Heart left ventricle (tissue), 13 donors: ENCODE measurements at regions not wholly inside any gene's neighbourhood (a gene's known extent, or its start where the extent isn't known, plus 50 kb on each side); places are given as distances from the start of the nearest gene placed in this dataset.

Source experiments
- POLR2A ChIP-seq, 2 donors: fragments of 450-650 bp; IDR thresholded peaks; one replicate each; pipeline ENCODE4 v1.6.1; 2017; ENCODE audit warnings: antibody characterized with exemption in 2 of 2, mild to moderate bottlenecking in 2 of 2, moderate library complexity in 2 of 2
- TF ChIP-seq, protein P1 (sequence below), 12 donors: fragments of 200-600 bp; sonication (generic) in 4 of 12; IDR thresholded peaks; one replicate each; pipeline versions ENCODE4 v1.5.0 to v1.8.0; 2018 to 2022; ENCODE audit warnings: antibody characterized with exemption in 12 of 12, mild to moderate bottlenecking in 5 of 12
- donor health status: ischemic (EF 13 %, LVEDD 7.1; RV severe dilation, severe dysfunction).
- donor health status: DM: no; HTN: yes; CAD: no.
- donor health status: DM: no; HTN: no; CAD: no.
- donor health status: ischemic (EF 25% LVEDD 6.9; RV normal size, moderate dysfunction).
- donor health status: ischemic (EF 25% LVEDD 5.7; RV mildly dilated, moderate dysfunction).
- donor health status: ischemic (EF 35%, LVEDD 5.7; RV mildly dilated, moderate dysfunction).
- donor health status: nonischemic (EF 11% LVEDD 7.7; RV severe dilation, severe dysfunction).
- donor health status: DM: yes; HTN: yes; CAD: no.
- donor health status: PGD.
- donor health status: ischemic (EF 29% LVEDD 5.4; RV normal size, mild dysfunction).
- donor health status: nonischemic (EF 23%, LVEDD 6.1; RV moderate dilation, normal function).

- TF ChIP-seq, protein P1, sequence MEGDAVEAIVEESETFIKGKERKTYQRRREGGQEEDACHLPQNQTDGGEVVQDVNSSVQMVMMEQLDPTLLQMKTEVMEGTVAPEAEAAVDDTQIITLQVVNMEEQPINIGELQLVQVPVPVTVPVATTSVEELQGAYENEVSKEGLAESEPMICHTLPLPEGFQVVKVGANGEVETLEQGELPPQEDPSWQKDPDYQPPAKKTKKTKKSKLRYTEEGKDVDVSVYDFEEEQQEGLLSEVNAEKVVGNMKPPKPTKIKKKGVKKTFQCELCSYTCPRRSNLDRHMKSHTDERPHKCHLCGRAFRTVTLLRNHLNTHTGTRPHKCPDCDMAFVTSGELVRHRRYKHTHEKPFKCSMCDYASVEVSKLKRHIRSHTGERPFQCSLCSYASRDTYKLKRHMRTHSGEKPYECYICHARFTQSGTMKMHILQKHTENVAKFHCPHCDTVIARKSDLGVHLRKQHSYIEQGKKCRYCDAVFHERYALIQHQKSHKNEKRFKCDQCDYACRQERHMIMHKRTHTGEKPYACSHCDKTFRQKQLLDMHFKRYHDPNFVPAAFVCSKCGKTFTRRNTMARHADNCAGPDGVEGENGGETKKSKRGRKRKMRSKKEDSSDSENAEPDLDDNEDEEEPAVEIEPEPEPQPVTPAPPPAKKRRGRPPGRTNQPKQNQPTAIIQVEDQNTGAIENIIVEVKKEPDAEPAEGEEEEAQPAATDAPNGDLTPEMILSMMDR (IDR thresholded peaks at IDR 0.05), result no peak
- TF ChIP-seq POLR2A (IDR thresholded peaks at IDR 0.05), result no peak
Observed at GRCh38 chrX:87736576-87736975, 219.0 kb downstream of the KLHL4 start.
